Thyroid gland (tissue), 4 donors: ENCODE measurements at regions not wholly inside any gene's neighbourhood (a gene's known extent, or its start where the extent isn't known, plus 50 kb on each side); places are given as distances from the start of the nearest gene placed in this dataset. TPM values are rescaled to one million over a fixed set of nuclear protein-coding genes. Genes with fewer than 3 reads are reported as not detected.

Experiments used
- DNase-seq, 2 donors: peaks; one replicate each; pipeline ENCODE4 v3.0.0-alpha.2; 2019
- H3K27ac ChIP-seq, 3 donors: fragments of 200-600 bp; sonication (generic); 1 replicate in 2 of 3; 2 replicates in 1 of 3; pipeline ENCODE4 v1.5.1; 2016 to 2019; ENCODE audit warnings: mild to moderate bottlenecking in 1 of 3, moderate library complexity in 1 of 3
- H3K27me3 ChIP-seq: fragments of 200-600 bp; sonication (generic); one replicate; pipeline ENCODE4 v1.5.1; 2019
- H3K36me3 ChIP-seq, 2 donors: fragments of 200-600 bp; sonication (generic); one replicate each; pipeline ENCODE4 v1.5.1; 2016 to 2019
- H3K4me1 ChIP-seq, 2 donors: fragments of 200-600 bp; sonication (generic); one replicate each; pipeline ENCODE4 v1.5.1; 2017 to 2019
- H3K4me3 ChIP-seq, 3 donors: fragments of 200-600 bp; sonication (generic); replicated peaks in 1 of 3; 1 replicate in 2 of 3; 2 replicates in 1 of 3; pipeline ENCODE4 v1.5.1; 2016; ENCODE audit warnings: mild to moderate bottlenecking in 1 of 3
- H3K9me3 ChIP-seq: fragments of 200-600 bp; sonication (generic); one replicate; pipeline ENCODE4 v1.5.1; 2017
- CTCF ChIP-seq, 6 experiments: fragments of 200-600 bp in 3 of 6; fragments of 450-650 bp in 3 of 6; sonication (generic) in 3 of 6; IDR thresholded peaks; one replicate each; pipeline ENCODE4 v1.5.1; 2016 to 2019; ENCODE audit warnings: antibody characterized with exemption in 6 of 6, mild to moderate bottlenecking in 2 of 6, inconsistent platforms in 1 of 6, moderate library complexity in 1 of 6
- POLR2A ChIP-seq, 2 donors: fragments of 450-650 bp; IDR thresholded peaks; one replicate each; pipeline ENCODE4 v1.6.1; 2017; ENCODE audit warnings: antibody characterized with exemption in 2 of 2, mild to moderate bottlenecking in 2 of 2, moderate library complexity in 1 of 2
- WGBS, 2 donors: methylation state at CpG; one replicate each; pipeline ENCODE4 v1.1.5; 2017; 5-methylcytosine and 5-hydroxymethylcytosine counted together
- intact Hi-C: fragments of 100-400 bp; cut with DNase I; formaldehyde crosslinking; loops from one replicate; pipeline ENCODE4 v1.15.1; 2023
- microRNA-seq: library from miRNA; unstranded; fragments of <30 nt; microRNA quantifications from one replicate; pipeline ENCODE4, GENCODE V29; 2016
- small RNA-seq: library from RNA; depleted of rRNA; stranded (forward); fragments of <200 nt; gene quantifications from one replicate; pipeline ENCODE3, GENCODE V24; 2016

- DNase-seq, result no peak
- Histone ChIP-seq H3K4me1 (no peaks in the 10 kb centered on the region), H3K9me3 (no peaks in the 10 kb centered on the region), H3K4me3 (no peak overlapping the region), H3K27me3 (no peaks in the 10 kb centered on the region), H3K36me3 (no peaks in the 10 kb centered on the region), H3K27ac (no peak overlapping the region)
- no peak for TF ChIP-seq CTCF (IDR thresholded peaks at IDR 0.05)
- TF ChIP-seq POLR2A (IDR thresholded peaks at IDR 0.05), result no peak
- WGBS, 2 donors, result 97% methylated on average over 1 of the region's 1 CpG
- intact Hi-C loops, result no loop called here
These were observed 52.7 kb upstream of the ITGA4 start for GRCh38 chr2:181404472-181404871.

- intact Hi-C loops, result no loop called here
These were observed 50.0 kb upstream of the ITGA4 start for GRCh38 chr2:181407171-181407570.

More at GRCh38 chr2:181407171-181407570, 50.0 kb upstream of the ITGA4 start:
- no peak overlapping the region for H3K27ac ChIP-seq
- WGBS, 2 donors, result 80 to 84% methylated on average over 3 of the region's 3 CpGs
- DNase-seq, result no peak
- no peaks in the 10 kb centered on the region for H3K4me1 ChIP-seq
- TF ChIP-seq CTCF (IDR thresholded peaks at IDR 0.05) (no peak), POLR2A (IDR thresholded peaks at IDR 0.05) (no peak)
- H3K9me3 ChIP-seq, result no peaks in the 10 kb centered on the region
- H3K27me3 ChIP-seq, result no peaks in the 10 kb centered on the region
- no peak overlapping the region for H3K4me3 ChIP-seq
- H3K36me3 ChIP-seq, result no peaks in the 10 kb centered on the region

Small RNA genes lying in the stretch of these regions (microRNA-seq; reads per million reads assigned to microRNA genes)
- not detected for gene MIR4437

Small RNA genes lying in the stretch of these regions (small RNA-seq; reads per million reads assigned to genes)
- gene MIR4437, result not detected
